LNCAP (cell line): ENCODE measurements at regions not wholly inside any gene's neighbourhood (a gene's known extent, or its start where the extent isn't known, plus 50 kb on each side); places are given as distances from the start of the nearest gene placed in this dataset.

ENCODE experiments used
- TF ChIP-seq, protein P1 (sequence below): fragments of 450-650 bp; IDR thresholded peaks from 2 replicates; pipeline ENCODE4 v1.5.1; 2017; ENCODE audit warnings: mild to moderate bottlenecking

DNA sequence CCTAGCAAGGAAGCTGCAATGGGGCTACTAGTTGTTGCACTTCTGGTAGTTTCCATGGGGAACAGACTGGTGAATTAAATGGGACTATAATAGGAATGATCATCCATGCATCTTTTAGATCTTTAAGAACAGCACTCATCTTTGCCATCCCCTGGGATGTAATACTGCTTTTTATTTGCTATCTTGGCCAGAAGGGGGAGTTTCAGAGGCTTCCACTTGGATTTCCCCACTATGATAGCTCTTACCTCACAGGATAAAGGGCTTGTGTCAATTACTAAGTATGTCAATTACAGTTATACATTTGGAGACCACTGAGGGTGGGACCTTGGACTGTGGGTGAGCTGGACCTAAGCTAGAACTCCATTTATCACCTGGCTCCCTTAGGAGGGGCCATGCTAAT, 61.8 kb downstream of the PROP1 start:
- TF ChIP-seq, protein P1, sequence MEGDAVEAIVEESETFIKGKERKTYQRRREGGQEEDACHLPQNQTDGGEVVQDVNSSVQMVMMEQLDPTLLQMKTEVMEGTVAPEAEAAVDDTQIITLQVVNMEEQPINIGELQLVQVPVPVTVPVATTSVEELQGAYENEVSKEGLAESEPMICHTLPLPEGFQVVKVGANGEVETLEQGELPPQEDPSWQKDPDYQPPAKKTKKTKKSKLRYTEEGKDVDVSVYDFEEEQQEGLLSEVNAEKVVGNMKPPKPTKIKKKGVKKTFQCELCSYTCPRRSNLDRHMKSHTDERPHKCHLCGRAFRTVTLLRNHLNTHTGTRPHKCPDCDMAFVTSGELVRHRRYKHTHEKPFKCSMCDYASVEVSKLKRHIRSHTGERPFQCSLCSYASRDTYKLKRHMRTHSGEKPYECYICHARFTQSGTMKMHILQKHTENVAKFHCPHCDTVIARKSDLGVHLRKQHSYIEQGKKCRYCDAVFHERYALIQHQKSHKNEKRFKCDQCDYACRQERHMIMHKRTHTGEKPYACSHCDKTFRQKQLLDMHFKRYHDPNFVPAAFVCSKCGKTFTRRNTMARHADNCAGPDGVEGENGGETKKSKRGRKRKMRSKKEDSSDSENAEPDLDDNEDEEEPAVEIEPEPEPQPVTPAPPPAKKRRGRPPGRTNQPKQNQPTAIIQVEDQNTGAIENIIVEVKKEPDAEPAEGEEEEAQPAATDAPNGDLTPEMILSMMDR = peak; percentile 26; the same call in 1 of the 2 replicates
